CD4-positive, alpha-beta T cell treated with Interleukin-21 for 1 hour (primary cell): ENCODE measurements at regions not wholly inside any gene's neighbourhood (a gene's known extent, or its start where the extent isn't known, plus 50 kb on each side); places are given as distances from the start of the nearest gene placed in this dataset.
A peak's percentile ranks its signal among the peaks of the same experiment; 100 is the strongest.
"Not testable (repeated sequence)": the region's sequence is repeated elsewhere in the genome, so short reads cannot be mapped to it uniquely, and the experiment has no call there.

Experiments
- DNase-seq: peaks from one replicate; pipeline ENCODE4 v3.0.0-alpha.2; 2020

GRCh38 chr6:105686793-105687192, 283.9 kb upstream of the PREP start:
- DNase-seq = not testable (repeated sequence)

GRCh38 chr6:105681061-105681460, 278.2 kb upstream of the PREP start:
- no peak for DNase-seq

DNA sequence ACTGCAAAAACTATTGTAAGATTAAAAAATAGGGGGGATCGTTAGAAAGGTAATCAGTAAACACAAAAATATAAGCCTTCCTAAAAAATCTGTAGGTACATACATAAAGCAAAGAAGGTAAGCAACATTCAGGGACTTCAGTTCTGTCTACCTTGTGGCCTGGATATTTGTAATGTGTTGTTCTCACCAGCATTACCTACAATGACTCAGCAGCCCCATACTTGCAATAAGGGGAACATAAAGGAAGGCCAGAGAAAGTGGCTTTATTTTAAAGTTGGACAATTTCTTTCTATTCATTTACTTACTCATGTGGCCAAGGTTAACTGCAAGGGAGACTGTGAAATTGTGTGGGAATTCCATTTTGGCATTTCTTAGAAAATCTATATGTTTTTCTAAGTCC, 277.2 kb upstream of the PREP start:
- DNase-seq = no peak

DNA sequence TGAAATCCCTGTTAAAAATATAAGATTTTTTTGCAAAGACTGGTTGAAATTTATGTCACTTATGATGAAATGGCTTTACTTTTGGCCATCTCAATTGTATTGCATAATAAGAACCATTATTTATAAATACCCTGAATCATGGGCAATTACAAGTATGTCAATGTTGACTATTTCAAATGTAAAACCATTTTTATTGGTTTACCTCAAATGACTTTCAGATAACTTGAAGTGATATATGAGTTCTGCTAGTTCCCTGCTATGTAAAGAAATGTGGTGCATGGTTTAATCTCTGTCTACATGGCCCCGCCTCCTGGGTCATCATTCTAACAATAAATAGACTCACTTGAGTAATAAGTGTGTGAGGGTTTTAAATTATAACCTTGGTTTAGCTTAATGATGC, 275.6 kb upstream of the PREP start:
- DNase-seq = no peak

DNA sequence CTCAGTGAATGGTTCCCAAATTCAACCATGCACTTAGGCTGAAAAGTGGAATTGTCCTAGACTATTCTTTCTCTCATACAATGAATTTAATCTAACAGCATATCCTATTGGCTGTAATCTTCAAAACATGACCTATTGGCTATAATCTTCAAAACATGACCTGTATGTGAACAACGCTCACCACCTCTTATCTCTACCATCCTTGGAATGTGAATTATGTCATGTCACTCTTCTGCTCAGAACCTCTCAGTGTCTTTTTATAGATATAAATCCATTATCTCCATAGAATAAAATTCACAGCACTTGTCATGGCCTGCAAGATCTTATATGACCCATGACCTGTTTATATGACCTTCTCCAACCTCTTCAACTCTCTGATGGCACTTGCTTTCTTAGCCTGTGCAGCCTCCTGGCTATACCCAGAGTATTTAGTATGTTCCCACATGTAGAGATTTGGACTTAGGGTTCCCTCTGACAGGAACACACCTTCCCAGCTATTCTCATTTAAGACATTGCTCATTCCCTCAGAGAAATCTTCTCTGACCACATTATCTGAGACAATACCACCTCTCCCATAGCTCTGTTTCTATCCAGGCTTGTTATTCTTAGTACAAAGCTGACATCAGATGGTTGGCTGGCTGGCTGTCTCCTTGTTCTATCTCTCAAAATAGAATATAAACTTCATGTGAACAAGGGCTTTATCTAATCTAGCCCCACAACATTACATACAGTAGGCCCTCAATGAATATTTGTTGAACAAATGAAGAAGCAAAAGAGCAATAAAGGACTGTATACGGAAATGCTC, 275.0 kb upstream of the PREP start:
- no peak for DNase-seq

DNA sequence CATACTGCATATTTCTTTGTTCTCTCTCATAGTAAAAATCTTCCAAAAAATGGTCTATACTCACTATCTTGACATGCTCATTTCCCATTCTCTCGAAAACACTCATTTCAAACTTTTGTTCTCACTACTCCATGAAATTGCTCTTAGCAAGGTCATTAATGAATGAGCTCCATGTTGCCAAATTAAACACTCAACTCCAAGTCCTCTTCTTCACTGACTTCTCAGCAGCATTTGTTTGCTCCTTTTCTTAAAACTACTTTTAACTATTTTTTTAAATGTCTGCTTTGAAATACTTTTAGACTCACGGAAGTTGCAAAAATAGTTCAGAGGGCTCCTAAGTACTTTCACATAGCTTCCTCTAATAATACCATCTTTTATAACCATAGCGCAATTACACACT, 274.0 kb upstream of the PREP start:
- DNase-seq = no peak

DNA sequence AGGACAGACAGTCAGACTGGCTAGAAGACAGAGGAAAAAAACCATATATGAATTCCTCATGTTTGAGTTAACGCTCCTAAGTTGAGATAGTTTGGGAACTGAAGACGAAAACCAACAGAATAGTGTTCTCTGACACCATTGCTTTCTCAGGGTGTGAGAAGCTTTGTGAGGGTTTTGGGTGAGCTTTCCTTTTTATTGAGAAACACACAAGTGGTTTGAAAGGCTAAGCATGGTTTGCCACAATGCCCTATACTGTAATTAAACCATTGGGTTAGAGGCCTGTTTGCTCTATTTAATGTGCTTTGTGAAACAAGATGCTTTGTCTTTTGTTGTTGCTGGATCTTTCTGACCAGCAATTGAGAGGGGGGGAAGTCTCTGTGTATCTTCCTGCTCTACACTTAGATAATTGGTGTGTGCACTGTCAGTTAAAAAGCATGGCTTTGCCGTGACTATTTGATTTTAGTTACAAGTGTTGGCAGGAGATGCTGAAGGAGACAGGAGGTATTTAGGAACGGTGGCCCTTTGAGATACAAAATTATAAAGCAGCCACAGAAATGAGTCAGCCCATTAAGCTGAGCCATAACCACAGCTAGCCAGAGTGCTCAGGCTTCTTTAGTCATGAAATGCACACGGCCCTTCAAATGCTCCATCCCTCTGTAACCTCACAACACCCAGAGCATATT, 273.0 kb upstream of the PREP start:
- no peak for DNase-seq

- DNase-seq = not testable (repeated sequence)
These were observed 270.1 kb upstream of the PREP start for GRCh38 chr6:105672856-105673538.

DNA sequence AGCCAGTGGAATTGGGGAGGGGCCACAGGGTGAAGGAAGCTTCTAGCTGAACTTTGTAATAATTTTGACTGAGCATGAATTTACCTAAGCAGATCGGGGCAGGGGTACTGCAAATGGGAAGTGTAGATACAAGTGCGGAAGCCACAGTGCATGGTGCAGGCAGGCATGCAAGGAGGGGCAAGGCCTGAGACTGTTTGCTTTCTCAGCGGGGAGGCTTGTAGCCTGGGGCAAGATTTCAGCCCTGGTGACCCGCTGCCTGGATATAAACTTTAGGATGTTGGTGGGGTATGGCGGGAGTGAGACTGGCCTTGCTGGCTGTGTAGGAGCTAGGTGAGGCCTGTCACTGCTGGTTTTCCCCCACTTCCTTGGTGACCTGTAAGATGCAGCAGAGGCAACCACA, 266.4 kb upstream of the PREP start:
- DNase-seq = no peak

DNA sequence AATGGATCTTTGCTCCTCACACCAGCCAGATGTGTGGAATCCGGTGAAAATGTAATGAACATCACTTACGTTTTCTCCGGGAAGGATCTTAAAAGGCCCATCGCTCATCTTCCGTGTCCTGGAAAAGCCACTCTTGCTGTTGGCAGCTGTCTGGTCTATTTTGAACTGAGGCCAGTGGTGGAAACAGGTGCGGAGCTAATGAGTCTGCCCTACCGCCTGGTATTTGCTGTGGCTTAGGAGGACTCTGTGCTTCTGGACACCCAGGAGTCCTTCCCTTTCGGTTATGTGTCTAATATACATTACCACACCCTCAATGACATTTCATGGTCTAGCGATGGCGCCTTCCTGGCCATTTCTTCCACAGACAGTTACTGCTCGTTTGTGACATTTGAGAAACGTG, 264.2 kb upstream of the PREP start:
- no peak for DNase-seq

DNA sequence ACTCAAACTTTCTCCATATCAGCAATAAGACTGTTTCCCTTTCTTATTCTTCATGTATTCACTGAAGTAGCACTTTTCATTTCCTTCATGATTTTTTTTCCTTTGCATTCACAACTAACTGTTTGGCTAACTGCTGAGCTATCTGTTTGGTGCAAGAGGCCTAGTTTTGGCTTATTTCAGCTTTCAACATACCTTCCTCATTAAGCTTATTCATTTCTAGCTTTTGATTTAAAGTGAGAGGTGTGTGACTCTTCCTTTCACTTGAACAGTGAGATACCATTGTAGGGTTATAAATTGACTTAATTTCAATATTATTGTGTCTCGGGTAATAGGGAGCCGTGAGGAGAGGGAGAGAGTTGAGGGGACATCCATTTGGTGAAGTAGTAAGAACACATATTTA, 262.0 kb upstream of the PREP start:
- no peak for DNase-seq

DNA sequence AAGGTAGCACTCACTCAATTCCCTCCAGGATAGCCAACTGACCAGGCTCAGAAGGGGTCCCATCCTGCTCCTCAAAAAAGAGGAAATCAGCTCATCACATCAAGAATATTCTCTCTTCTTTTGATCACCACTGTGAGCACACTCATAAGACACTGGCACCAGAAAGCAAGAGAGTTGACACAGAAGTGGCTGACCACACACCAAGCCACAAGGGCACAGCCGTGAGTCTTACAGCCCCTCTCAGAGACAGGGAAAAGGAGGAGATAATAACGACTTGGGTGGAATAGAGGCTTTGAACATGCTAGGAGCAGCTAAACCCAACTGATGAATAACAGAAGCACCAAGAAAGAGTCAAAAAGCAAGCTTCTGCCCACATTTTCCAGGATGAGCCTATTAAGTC, 249.1 kb upstream of the PREP start:
- DNase-seq = no peak

- no peak for DNase-seq
These were observed 247.5 kb upstream of the PREP start for GRCh38 chr6:105650347-105650746.

DNA sequence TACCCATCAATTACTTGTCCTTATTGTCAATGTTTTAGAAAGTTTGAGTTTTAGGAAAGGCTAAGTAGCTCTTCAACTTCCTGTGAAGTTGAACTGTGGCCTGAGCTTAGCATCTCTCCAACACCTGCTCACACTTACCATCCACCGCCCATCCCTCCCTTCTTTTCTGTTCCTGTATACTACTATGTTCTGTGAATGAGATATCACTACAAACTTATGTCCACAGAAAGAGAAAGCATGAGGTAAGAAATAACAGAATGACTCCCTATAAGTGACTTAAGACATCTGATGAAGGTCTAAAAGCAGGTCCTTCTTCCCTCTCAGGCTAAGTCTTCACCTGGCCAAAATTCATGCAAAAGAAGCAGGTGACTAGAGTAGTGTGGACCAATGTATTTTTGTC, 246.3 kb upstream of the PREP start:
- no peak for DNase-seq

DNA sequence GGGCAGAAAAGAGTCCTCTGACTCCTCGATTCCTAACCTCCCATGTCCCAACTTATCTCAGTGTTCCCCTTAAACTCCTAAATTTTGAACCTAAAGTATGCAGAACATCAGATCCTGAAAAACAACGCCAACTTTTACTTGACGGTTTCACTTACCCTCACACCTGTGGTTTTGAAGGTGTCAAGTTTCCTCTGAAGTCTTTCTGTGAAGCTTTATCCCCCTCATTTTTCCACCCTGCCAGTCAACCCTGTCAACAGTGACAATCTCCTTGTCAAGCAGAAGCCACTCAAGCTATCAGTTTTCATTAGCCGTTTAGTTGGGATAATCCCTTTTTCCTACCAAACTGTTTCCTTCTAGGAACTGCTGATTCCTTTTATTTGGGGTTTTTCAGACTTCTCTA, 245.4 kb upstream of the PREP start:
- peak; percentile 37 for DNase-seq

DNA sequence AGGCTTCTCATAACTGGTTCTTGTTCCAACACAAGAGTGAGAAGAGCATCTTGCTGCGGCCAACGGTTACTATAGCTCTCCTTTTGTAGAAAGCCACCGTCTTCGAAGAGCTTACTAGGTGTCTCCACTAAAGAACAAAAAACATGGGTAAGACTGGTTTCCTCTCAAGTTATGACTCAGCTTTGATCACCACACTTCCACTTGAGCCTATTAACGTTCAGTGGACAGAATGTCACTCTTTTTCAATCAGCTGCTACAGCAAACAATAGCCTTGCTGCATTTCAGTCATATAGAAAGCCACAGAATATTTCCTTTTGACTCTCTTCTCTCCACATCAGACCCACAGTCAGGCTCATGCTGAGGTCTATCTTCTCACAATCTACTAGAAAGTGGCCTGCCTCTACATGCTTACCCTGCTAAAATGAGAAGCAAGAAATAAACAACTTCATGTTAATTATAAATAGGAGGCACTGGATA, 243.5 kb upstream of the PREP start:
- peak; percentile 71 for DNase-seq

- DNase-seq = no peak
These were observed 243.1 kb upstream of the PREP start for GRCh38 chr6:105645958-105646357.

DNA sequence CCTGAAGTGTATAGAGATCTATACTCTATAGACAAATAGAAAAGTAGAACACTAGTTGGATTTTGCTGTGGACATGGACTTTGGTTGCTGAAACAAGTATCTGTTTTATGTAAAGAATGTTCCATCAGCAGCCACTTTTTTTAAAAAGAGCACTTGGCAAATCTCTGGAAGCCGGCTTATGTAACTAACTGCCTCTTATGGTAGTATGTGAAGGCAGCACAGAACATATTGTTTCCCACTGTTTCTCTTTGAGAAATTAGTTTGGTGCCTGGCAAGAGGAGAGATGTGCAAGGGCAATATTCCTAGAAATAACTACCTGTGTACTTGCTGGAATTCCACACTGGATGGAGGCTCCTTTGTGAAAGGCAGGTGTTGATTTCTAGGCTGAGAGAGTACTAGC, 242.3 kb upstream of the PREP start:
- DNase-seq = no peak

DNA sequence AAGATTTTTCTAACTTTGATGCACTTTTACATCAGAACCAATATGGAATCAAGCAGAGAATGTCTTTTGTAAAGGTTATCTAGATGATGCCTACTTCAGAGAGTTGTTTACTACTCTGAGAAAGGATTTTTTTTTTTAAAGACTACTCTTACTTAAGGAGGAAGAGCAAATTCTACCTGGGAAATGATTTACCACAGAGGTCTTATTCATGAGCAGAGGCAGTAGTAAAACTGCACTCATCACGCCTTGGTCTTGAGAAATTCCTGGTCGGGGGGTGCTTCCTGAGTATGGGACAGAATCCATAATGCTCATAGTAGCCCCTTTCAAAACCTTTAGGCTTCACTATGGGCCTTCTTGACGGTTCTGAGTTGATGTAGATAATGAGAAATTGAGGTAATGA, 241.8 kb upstream of the PREP start:
- DNase-seq = no peak

- no peak for DNase-seq
These were observed 241.2 kb upstream of the PREP start for GRCh38 chr6:105644073-105644489.

GRCh38 chr6:105642708-105643107, 239.8 kb upstream of the PREP start:
- no peak for DNase-seq

DNA sequence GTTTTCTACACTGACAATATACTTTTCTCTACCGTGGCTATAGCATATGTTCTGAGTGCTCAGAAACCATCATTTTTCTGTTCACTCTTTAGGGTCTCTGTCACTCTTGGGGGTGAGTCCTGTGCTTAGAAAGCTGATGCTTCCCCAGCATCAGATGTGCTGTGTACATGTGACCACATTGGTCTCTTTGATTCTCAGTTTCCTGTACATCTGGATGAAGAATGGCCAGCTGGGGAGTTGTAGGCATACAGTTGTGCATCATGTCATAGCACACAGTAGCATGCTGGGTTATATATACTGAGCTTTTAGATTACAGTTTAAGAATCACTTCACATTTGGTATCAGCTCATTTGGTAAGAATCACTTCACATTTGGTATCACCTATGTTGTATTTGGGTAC, 238.6 kb upstream of the PREP start:
- no peak for DNase-seq

DNA sequence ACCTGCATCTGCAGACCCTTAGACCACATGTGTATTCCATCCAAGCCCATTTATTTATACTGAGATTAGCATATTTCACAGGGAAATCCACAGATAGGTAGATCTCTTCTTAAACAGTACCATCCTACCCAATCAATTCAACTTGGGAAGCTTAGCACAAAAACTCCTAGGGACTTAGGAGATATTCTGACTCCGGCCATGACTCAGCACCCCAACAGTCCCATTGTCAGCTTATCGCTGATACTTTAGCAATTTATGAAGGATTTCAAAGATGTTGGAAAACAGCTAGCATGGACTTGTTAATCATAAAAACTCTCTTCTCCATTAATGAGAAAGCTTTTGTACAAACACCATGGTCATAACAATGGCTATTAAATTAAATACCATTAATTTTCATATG, 236.2 kb upstream of the PREP start:
- no peak for DNase-seq

- DNase-seq = no peak
These were observed 230.9 kb upstream of the PREP start for GRCh38 chr6:105633814-105634213.
